GM23338 (cell line): ENCODE measurements at regions not wholly inside any gene's neighbourhood (a gene's known extent, or its start where the extent isn't known, plus 50 kb on each side); places are given as distances from the start of the nearest gene placed in this dataset.

Experiments used
- ATAC-seq: fragments of 200-7000 bp; cut with Tn5 transposase; 3 replicates; pipeline ENCODE4 v1.9.1; 2020
- DNase-seq: peaks from one replicate; pipeline ENCODE4 v3.0.0-alpha.2; 2015; ENCODE audit warnings: low spot score
- H2AFZ ChIP-seq: fragments of 200-600 bp; sonication (generic); 2 replicates; pipeline ENCODE4 v1.8.0; 2016; ENCODE audit warnings: antibody characterized with exemption, mild to moderate bottlenecking, moderate library complexity
- H3F3A ChIP-seq: fragments of 200-600 bp; sonication (generic); replicated peaks from 2 replicates; pipeline ENCODE4 v1.8.0; 2017; ENCODE audit warnings: antibody characterized with exemption, mixed run types, low read depth
- H3K27ac ChIP-seq: fragments of 200-600 bp; sonication (generic); 2 replicates; pipeline ENCODE4 v1.6.1; 2016; ENCODE audit warnings: low read depth
- H3K27me3 ChIP-seq: fragments of 200-600 bp; sonication (generic); 2 replicates; pipeline ENCODE4 v1.8.0; 2016; ENCODE audit warnings: mild to moderate bottlenecking, mixed run types, moderate library complexity; ENCODE audit not compliant: insufficient read depth
- H3K36me3 ChIP-seq: fragments of 200-600 bp; sonication (generic); 2 replicates; pipeline ENCODE4 v1.8.0; 2016; ENCODE audit warnings: mild to moderate bottlenecking; ENCODE audit not compliant: insufficient read depth
- H3K4me1 ChIP-seq: fragments of 200-600 bp; sonication (generic); 2 replicates; pipeline ENCODE4 v1.8.0; 2016; ENCODE audit warnings: mild to moderate bottlenecking, moderate library complexity; ENCODE audit not compliant: insufficient read depth
- H3K4me2 ChIP-seq: fragments of 200-600 bp; sonication (generic); 2 replicates; pipeline ENCODE4 v1.7.1; 2017; ENCODE audit warnings: mixed run types
- H3K4me3 ChIP-seq: fragments of 200-600 bp; sonication (generic); 2 replicates; pipeline ENCODE4 v1.6.1; 2016; ENCODE audit warnings: mixed run types
- H3K79me2 ChIP-seq: fragments of 200-600 bp; sonication (generic); replicated peaks from 2 replicates; pipeline ENCODE4 v1.8.0; 2017; ENCODE audit warnings: mild to moderate bottlenecking; ENCODE audit not compliant: insufficient read depth
- H3K9me2 ChIP-seq: fragments of 200-600 bp; sonication (generic); 2 replicates; pipeline ENCODE4 v1.8.0; 2017; ENCODE audit not compliant: insufficient read depth
- H4K20me1 ChIP-seq: fragments of 200-600 bp; sonication (generic); replicated peaks from 2 replicates; pipeline ENCODE4 v1.8.0; 2017; ENCODE audit warnings: mild to moderate bottlenecking; ENCODE audit not compliant: insufficient read depth
- H3K27ac Mint-ChIP-seq: 2 replicates; pipeline ENCODE4 v1.8.0; 2020; ENCODE audit warnings: inconsistent platforms, mild to moderate bottlenecking, moderate library complexity, mixed read lengths
- H3K27me3 Mint-ChIP-seq: 3 replicates; pipeline ENCODE4 v1.8.0; 2022; ENCODE audit warnings: low read depth, mild to moderate bottlenecking, moderate library complexity, mixed read lengths, inconsistent platforms; ENCODE audit not compliant: insufficient read depth, poor library complexity
- H3K36me3 Mint-ChIP-seq: 3 replicates; pipeline ENCODE4 v1.8.0; 2021; ENCODE audit warnings: low read depth, mild to moderate bottlenecking, inconsistent platforms, moderate library complexity, mixed read lengths
- H3K4me1 Mint-ChIP-seq: 3 replicates; pipeline ENCODE4 v1.8.0; 2020; ENCODE audit warnings: mild to moderate bottlenecking, inconsistent platforms, mixed read lengths
- H3K4me3 Mint-ChIP-seq: 3 replicates; pipeline ENCODE4 v1.8.0; 2021; ENCODE audit warnings: moderate library complexity, mild to moderate bottlenecking, inconsistent platforms, mixed read lengths
- H3K9me3 Mint-ChIP-seq: 3 replicates; pipeline ENCODE4 v1.8.0; 2020; ENCODE audit warnings: moderate library complexity, mild to moderate bottlenecking, inconsistent platforms, mixed read lengths
- ETS1 ChIP-seq: IDR thresholded peaks from 2 replicates; pipeline ENCODE4 v1.6.1; 2016; ENCODE audit warnings: antibody characterized with exemption
- STAT1 ChIP-seq: IDR thresholded peaks from one replicate; pipeline ENCODE4 v1.6.1; 2016; ENCODE audit warnings: antibody characterized with exemption; ENCODE audit not compliant: unreplicated experiment
- ZNF462 ChIP-seq: fragments of 250-450 bp; sonication (Bioruptor Pico); IDR thresholded peaks from 2 replicates; pipeline ENCODE4 v1.5.0; 2020; ENCODE audit warnings: mild to moderate bottlenecking, moderate library complexity

DNA sequence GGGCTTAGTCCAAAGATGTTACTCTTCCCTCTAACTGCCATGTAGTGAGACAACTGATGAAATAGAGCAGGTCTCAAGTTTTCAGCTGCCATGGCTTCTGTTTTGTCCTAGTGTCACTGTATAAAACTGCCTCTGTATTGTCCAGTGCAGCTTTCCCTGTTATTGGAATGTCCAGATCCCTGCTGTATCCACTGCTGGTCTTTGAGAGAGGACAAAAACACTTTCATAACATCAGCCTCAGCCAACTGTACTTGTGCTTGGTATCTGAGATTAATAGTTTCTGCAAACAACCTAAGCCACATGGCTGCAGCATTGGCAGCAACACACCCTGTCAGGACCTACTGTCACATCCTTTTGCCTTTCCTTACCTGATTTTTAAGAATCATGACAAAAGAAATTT, 480.2 kb downstream of the LPIN1 start (continued):
- TF ChIP-seq ZNF462 (CRISPR knock-in tag), result no peak

GRCh38 chr2:12227941-12228608, 481.6 kb downstream of the LPIN1 start:
- Mint-ChIP-seq H3K4me1 (no peaks in the 10 kb centered on the region), H3K27me3 (no peaks in the 10 kb centered on the region), H3K4me3 (no peak overlapping the region), H3K36me3 (peaks cover 21% of the 10 kb centered on the region), H3K27ac (no peak overlapping the region), H3K9me3 (peaks cover 25% of the 10 kb centered on the region)
- 0 out of 2 replicates have a peak, but pooled peaks cover 4% of the 10 kb centered on the region for H3K9me2 ChIP-seq
- no peaks in the 10 kb centered on the region for H3K27me3 ChIP-seq
- no peak overlapping the region for H2AFZ ChIP-seq
- H3K4me3 ChIP-seq, result no peak overlapping the region
- H3K79me2 ChIP-seq, result no peaks in the 10 kb centered on the region
- H4K20me1 ChIP-seq, result no peaks in the 10 kb centered on the region
- no peak overlapping the region for H3K4me2 ChIP-seq
- DNase-seq, result no peak
- no peaks in the 10 kb centered on the region for H3F3A ChIP-seq
- no peak for ATAC-seq
- no peak overlapping the region for H3K27ac ChIP-seq
- peaks cover 13% of the 10 kb centered on the region; the same call in 1 of the 2 replicates for H3K36me3 ChIP-seq
- no peaks in the 10 kb centered on the region for H3K4me1 ChIP-seq
- TF ChIP-seq STAT1, result no peak

GRCh38 chr2:12231288-12231687, 484.9 kb downstream of the LPIN1 start:
- H3K27me3 ChIP-seq, result no peaks in the 10 kb centered on the region
- H3K79me2 ChIP-seq, result no peaks in the 10 kb centered on the region
- ATAC-seq, result no peak
- Mint-ChIP-seq H3K27ac (no peak overlapping the region), H3K4me3 (no peak overlapping the region), H3K9me3 (no peaks in the 10 kb centered on the region; the same call in 1 of the 3 replicates), H3K4me1 (no peaks in the 10 kb centered on the region), H3K36me3 (no peaks in the 10 kb centered on the region), H3K27me3 (no peaks in the 10 kb centered on the region)
- H3K36me3 ChIP-seq, result no peaks in the 10 kb centered on the region
- H2AFZ ChIP-seq, result no peak overlapping the region
- H3F3A ChIP-seq, result no peaks in the 10 kb centered on the region
- H3K4me3 ChIP-seq, result no peak overlapping the region
- no peaks in the 10 kb centered on the region for H3K4me1 ChIP-seq
- H4K20me1 ChIP-seq, result no peaks in the 10 kb centered on the region
- no peak for DNase-seq
- H3K27ac ChIP-seq, result no peak overlapping the region
- H3K4me2 ChIP-seq, result no peak overlapping the region
- 0 out of 2 replicates have a peak, but pooled peaks cover 4% of the 10 kb centered on the region for H3K9me2 ChIP-seq
- TF ChIP-seq ETS1, result no peak
